ENCODE measurements at regions not wholly inside any gene's neighbourhood (a gene's known extent, or its start where the extent isn't known, plus 50 kb on each side); places are given as distances from the start of the nearest gene placed in this dataset.

- TF ChIP-seq CTCF (conservative IDR thresholded peaks at IDR 0.05; ENCODE audit: low read length): no peak
- TF ChIP-seq EZH2phosphoT487 (IDR thresholded peaks at IDR 0.05; ENCODE audit: borderline replicate concordance, low read depth, low read length): no peak
Measured at GRCh38 chr6:33934731-33935270, 131.0 kb upstream of the MLN start.
